HG02759 (cell line): ENCODE measurements at regions not wholly inside any gene's neighbourhood (a gene's known extent, or its start where the extent isn't known, plus 50 kb on each side); places are given as distances from the start of the nearest gene placed in this dataset.

Experiments used
- ATAC-seq: cut with Tn5 transposase; IDR thresholded peaks from one replicate; pipeline ENCODE4 v1.9.1; 2021; ENCODE audit warnings: mild to moderate bottlenecking, moderate library complexity; ENCODE audit not compliant: unreplicated experiment

DNA sequence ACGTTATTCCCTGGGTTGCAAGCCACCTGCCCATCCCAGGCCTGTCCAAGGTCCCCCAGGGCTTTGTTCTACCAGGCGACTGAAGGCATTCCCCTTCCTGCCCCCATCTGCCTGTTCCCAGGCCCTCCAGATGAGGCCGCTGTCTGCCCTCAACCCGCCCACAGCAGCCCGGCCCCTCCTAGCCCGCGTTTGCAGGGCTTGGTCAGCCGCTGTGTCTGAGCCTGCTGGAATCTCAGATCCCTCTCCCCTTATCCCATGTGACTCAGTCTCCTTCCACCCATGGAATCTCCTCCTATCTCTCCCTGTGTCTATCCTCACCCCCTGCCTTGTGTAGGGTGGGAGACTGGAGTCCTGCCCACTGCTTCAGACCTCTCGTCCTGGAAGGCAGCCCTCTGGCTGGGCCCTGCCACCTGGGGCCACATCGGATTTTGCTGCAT lies 186.0 kb upstream of the TNRC6C start:
- ATAC-seq: no peak

DNA sequence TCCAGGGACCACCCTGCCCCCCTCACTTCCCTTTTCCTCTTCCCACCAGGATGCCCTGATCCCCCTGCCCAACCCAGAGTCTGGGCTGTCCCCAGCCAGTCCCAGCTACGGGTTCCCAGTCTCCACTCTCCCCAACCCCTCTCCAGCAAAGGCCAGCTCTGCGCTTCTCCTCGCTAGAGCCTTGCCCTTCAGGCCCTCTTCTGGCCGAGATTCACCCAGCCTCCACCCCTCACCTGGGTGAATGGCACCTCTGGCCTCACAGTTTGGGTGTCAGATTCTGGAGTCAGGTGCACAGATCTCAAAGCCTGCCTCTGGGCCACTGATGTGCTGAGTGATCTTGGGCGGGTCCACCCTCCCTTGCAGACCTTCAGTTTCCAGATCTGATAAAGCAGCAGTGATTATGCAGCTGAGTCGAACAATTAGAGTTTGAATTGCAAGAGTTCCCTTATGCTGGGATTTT lies 185.6 kb upstream of the TNRC6C start:
- no peak for ATAC-seq

DNA sequence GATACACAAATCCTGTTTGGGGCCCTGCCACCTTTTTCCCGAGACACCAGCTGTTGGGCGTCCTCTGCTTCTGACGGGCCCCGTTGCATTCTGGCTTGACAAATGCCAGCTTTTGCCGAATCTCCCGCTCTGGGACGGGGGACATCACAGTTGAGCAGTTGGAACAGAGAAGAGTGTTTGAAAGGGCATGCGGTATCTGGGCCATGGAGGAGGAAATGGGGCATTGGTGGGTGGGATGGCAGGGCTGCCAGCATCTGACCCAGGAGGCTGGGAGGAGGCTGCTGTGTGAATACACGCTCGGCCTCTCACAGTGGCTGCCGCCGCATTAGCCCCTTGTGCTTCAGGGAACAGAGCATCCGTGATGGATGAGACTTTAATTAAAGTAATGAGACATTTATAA lies 184.3 kb upstream of the TNRC6C start:
- no peak for ATAC-seq

DNA sequence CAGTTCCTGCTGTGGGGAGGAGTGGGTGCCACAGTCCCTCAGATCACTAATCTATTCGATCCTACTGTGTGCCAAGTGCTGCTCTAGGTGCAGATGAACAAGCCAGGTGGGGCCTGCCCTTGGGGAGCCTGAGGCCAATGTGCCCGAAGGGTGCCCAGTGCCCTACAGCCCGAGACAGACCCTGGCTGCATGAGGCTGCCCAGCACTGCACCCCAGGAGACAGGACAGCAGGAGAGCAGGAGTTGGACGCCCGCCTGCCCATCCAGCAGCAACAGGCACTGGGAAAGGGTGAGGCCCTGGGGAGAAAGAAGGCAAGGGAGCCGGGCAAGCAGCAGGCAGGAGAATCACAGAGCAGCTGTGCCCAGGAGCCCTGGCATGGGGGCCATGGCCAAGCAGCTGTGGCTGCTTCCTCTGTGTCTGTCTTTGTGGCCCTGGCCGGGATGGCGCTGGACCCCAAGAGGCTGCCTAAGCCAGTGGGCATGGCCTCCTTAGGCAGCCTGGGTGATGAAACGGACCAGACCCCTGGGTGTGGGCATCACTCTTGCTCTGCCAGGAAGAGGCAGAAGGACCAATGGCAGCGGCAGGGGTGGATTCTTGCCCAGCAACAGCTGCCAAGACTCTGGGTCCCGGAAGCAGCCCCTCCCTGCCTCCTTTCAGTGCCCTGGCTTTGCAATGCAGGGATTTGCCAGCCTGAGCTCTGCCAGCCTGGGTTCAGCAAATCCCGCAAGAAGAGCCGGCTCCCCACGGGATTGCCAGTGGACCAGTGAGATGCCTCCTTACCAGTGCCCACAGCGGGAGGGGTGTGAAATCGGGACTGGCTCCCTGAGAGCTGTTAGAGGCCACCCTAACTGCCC lies 179.6 kb upstream of the TNRC6C start:
- ATAC-seq: no peak

DNA sequence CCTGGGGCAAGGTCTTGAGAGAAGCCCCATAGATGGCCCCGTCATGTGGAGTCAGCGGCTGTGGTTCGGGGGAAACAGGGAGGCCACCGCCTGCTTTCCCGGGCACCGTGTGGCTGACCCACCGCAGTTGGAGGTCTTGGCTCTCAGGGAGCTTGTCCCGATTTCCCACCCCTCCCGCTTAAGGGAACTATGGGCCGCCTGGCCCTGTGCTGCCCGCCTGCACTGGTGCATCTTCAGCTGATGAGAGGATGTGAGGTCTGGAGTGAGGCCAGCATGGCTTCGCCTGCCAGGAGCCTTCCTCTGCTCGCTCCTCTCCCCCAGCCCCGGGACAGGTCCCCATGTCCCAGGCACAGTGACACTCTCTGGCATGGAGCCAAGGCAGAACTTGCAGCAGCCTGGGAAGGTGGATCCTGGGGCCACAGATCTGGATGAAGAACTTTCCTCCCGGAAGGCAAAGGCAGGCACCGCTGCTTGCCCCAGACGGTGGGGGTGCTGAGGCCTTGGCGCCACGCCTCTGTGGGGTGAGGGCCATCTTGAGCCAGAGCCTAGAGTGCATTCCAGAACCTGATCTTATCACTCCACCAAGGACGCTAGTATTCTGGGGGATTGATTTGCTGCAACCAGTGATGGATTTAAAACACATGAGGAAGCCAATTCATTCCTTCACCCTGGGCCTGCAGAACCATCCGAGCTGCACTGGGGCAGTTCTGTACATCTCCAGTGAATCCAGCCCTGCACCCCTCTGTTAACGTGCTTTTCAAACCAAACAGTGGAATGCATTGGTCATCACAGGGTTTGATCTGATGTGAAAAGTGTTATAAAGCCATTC lies 178.6 kb upstream of the TNRC6C start:
- no peak for ATAC-seq

DNA sequence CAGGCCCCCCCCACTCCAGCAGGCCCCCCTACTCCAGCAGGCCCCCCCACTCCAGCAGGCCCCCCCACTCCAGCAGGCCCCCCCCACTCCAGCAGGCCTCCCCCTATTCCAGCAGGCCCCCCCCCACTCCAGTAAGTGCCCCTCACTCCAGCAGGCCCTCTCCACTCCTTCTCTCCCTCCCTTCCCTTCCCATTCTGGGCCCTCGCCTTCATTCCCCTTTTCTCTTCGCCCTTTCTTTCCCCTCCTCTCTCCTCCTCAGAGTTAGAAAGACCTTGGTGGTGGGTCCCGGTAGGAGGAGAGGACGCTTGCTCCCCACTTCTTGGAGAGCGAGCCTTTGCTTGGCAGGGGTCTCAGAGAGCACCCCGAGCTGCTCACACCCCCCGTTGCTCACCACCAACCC lies 177.0 kb upstream of the TNRC6C start:
- ATAC-seq: no peak

DNA sequence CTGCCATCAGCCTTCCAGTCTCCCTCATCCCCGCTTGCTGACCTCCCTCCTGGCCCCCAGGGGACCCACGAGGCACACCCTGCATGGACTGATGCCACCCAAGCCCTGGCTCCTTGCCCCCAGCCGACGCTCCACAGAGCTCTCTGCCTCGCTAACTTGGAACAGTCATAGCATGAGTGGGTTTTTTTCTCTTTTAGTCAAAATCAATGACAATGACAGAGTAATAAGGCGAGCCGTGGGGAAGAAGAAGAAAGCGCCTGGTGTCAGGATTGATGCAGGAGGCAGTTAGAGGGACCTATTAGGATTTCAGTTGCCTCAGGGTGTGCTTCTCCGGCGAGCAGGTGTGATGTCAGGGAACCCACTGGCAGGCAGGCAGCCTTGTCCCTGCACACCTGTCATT lies 176.3 kb upstream of the TNRC6C start:
- no peak for ATAC-seq

DNA sequence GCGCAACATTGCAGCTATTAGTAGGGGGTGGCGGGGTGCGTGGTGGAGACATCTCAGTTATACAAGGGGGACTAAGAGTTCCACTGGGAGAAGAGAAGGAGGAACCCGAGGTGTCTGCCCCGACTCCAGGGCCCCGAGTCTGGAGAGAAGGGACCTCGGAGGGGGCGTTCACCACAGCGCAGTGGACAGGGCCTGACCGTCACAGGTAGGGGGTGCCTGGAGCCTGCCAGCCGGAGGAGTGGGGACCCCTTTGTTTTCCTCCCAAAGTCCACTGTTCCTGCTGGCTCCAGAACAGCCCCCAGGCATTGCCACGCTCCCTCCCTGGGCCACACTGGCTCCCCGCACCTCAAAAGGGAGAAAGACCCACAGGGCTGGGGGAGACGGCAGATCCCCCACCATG lies 175.9 kb upstream of the TNRC6C start:
- ATAC-seq: no peak

DNA sequence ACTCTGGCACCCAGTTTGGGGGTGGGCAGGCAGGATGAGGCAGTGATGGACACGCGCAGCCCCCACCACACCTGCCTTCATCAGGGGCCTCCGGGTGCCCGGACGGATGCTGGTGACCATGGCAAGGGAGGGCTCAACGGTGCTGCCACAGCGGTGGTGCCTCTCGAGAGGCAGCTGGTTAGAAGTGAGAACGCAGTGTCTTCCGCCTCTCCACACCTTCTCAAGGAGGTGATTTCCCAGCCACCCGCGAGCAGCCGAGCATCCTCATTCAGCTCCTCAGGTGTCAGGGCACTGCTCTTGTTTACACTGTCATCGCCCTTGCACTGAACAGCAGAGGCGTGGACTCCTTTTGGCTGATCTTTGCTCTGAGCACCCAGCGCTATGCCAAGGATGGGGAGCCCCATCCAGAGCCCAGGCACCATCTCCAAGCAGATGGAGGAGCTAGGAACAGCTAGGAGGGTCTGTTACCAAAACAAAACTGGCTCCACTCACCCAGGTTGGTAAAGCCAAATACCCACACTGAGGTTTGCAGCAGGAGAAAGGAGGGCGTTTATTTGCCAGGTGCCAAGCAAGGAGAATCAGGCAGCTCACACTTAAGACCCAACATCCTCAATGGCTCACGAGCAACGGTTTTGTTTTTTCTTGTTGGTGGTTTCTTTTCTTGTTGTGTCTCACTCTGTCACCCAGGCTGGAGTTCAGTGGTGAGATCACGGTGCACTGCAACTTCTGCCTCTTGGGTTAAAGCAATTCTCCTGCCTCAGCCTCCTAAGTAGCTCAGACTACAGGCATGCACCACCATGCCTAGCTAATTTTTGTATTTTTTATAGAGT lies 174.3 kb upstream of the TNRC6C start:
- no peak for ATAC-seq

DNA sequence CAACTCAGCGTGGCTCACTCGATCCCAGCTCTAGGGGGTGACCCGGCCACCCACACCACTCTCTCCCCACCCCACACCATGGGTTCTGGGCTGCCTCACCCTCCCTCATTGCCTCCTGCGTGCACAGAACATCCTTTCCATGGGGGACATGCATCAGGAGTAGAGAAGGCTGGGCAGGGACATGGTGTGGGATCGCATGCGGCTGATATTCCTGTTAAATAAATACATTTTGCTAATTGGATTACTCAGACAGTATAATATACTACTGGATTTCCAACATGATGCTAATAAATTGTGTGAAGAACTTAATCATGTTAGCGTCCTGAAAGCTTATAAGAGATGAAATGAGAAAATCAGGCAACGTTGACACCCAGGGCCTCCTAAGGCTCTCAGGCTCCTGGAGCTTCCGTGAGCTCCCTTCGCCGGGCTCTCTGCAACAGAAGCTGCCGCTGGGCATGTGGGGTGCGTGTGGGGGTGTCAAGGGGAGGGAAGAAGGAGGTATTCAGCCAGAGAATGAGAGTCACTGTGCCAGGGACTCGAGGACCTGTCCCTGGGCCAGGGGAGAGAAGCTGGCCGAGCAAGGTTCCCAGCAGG lies 173.1 kb upstream of the TNRC6C start:
- no peak for ATAC-seq

DNA sequence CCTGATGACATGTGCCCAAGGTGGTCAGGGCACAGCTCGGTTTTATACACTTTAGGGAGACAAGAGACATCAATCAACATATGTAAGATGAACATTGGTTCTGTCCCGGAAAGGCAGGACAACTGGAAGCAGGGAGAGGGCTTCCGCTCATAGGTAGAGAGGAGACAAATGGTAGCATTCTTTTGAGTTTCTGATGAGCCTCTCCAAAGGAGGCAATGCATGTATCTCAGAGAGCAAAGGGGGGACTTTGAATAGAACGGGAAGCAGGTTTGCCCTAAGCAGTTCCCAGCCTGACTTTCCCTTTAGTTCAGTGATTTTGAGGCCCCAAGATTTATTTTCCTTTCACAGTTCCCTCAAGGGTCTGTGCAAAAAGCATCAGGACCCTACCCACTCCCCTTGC lies 172.4 kb upstream of the TNRC6C start:
- no peak for ATAC-seq

DNA sequence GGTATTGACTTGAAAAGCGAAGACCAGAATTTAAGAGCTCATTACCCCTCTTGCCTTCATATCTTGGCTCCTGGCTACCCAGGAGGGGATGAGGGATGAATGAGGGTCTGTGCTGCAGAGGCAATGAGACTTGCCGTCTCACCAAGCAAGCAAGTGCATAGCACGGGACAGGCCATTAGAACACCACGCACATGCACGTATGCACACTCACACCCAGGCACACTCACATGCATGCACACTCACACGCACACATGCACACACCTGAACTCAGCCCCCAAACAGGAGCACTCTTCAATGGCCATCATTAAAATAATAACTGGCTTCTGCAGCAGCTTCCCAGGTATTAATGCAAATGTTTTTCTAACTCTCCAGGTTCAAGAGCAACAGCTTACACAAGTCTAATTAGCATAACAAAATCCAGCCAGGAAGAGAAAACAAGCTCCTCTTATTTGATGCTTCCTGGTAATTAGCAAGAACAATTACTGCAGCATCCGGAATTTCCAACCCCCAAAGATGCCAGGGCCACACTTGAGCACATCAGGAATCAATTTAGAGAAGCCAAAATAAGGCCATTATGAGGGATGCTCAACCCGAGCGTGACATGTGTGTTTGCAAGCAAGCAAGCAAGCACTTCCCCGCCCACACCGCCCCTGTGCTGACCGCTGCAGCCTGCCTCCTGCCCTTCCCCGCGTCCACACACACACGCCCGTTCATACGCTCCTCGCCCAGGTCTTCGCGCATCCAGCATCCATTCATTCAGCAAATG lies 171.6 kb upstream of the TNRC6C start:
- no peak for ATAC-seq

DNA sequence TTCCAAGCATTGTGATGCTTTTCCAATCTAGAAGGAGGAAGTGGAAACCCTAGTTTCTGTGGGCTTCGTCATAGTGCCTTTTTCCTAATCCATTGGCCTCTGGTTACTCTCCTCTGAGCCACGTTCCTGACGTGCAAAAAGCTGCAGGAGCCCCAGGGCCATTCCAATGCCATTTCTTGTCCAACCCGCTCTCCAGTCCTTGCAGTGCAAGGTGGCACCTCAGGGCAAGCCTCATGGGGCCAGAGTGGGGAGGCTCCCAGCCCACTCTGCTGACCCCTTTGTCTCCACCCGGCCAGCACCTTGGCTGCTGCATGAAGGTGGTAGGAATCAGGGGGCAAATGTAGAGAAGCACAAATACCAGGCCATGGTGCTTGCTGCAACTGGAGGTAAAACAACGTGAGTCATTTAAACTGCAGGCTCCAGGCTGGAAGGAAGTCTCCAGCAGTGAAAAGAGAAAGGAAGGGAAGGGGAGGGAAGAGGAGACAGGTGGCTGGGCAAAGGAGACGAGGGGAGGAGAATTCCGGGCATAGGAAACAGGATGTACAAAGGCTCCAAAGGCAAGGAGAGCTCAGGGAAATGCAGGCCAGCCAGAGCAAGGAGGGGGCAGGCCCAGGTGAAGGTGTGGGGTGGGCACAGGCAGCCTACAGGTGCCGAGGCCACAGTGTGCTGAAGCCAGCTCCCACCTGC lies 168.2 kb upstream of the TNRC6C start:
- no peak for ATAC-seq

DNA sequence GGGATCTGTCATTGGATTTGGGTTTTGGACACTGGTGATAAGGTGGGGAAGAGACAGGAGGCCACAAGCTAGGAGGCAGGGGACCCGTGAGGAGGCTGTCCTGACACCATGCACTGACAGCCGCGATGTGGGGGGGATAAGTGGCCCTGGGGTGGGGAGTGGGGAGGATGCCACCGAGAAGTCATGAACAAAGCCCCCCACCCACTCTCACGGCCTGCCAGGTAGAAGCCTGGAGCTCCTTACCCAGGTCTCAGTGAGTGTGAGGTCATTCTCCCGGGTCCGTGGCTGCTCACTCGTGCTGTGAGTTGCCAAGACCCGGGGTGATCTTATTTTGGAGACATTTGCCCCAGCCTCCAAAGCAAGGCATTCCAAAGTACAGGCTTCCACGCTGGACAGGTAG lies 165.9 kb upstream of the TNRC6C start:
- no peak for ATAC-seq

DNA sequence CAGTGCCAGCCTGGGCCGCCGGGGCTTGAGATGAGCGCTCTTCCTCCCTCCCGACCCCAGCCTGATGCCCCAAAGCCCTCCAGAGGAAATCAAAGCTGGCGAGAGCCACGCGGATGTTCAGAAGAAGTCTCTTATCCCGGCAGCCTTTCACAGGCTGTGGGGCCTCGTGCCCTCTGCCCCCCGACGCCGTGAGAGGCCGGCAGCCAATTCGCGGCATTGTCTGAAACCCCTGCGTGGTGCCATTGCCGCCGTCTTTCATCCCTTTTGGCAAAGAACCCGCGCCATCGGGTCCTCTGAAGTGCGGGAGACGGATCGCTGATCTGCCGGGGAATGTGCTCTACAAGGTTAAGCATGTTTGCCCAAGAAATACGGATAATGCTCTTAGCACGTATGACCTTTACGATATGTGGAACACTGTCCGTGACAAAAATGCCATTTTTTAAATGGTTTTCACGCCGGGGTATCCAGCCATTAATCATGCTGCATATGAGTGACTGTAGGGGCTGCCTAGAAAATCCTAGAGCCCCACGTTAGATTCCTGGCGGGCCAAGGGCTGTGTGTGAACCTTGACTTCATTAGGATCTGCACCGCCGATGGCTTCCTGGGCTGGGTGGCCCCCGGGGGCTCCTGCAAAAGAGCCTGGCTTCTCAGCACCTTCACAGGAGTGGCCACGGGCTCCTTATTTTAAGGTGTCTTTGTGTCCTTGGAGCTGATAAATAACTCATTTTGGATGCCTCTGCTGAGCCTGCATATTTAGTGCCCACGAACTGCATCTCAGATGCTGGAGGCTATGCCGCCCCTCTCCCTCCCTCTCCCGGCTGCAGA lies 165.1 kb upstream of the TNRC6C start:
- ATAC-seq: no peak

DNA sequence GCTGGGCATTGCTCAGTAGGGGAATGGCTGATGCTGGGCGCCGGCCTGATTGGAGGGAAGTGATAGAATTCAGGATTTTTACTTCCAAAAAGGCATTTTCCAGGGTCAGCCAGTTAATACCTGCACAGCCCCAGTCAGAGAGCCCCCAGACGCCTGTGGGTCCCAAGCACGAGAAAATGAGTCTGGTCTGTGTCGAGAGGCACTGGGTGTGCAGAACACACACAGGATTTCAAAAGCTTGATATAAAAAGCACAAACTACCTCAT lies 164.6 kb upstream of the TNRC6C start:
- ATAC-seq: no peak

DNA sequence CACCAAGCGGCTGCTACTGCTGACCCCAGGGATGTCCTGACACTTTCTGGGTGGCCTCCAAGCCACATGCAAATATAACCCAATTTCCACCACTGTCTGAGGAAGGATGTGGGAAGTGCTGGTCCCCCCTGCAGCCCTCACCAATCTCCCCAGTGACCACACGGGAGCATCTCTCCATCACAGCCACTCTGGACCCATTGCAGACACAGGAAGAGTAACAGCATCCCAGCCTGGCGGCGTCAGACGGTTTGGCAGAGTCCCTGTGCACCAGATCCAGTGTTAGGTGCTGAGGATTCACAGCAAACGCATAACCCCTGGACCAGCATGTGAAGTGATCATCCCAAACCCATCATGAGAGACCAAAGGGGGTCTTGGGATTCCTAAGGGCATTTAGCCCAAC lies 163.7 kb upstream of the TNRC6C start:
- no peak for ATAC-seq

DNA sequence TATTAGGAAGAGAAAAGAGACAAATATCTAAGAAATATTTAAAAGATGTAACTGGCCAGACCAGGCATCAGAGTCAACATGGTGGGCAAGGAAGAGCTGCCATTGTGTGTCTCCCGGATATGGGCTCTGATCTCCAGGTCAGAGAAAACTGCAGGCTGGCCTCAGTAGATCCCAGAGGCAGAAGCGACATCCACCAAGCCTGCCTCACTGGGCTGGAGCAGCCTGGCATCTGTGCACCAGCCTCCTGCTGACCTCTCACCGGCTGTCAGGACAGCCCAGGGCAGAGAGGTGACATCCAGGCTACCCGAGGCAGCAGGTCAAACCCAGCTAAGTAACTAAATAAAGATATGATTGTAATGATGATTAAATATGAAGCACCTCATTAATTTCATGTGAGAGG lies 162.8 kb upstream of the TNRC6C start:
- no peak for ATAC-seq
